ENCODE measurements at regions not wholly inside any gene's neighbourhood (a gene's known extent, or its start where the extent isn't known, plus 50 kb on each side); places are given as distances from the start of the nearest gene placed in this dataset.

- Histone ChIP-seq H3K9ac (ENCODE audit: low read depth, low read length) (no peak overlapping the region), H3K9me3 (ENCODE audit: control insufficient read depth, insufficient read depth, low read length) (no peaks in the 10 kb centered on the region), H3K4me1 (ENCODE audit: insufficient read depth, low read length) (0 out of 2 replicates have a peak, but pooled peaks cover 5% of the 10 kb centered on the region), H3K36me3 (ENCODE audit: insufficient read depth, low read length) (no peaks in the 10 kb centered on the region)
Observed at GRCh38 chr14:25117342-25117741, 67.4 kb upstream of the STXBP6 start.

GRCh38 chr14:25116607-25117006 lies 66.7 kb upstream of the STXBP6 start:
- H3K9ac ChIP-seq (ENCODE audit: low read depth, low read length), result no peak overlapping the region
- H3K4me1 ChIP-seq (ENCODE audit: insufficient read depth, low read length), result peaks cover 7% of the 10 kb centered on the region; the same call in 1 of the 2 replicates
- no peaks in the 10 kb centered on the region for H3K9me3 ChIP-seq (ENCODE audit: control insufficient read depth, insufficient read depth, low read length)
- H3K36me3 ChIP-seq (ENCODE audit: insufficient read depth, low read length), result no peaks in the 10 kb centered on the region

- H3K9ac ChIP-seq (ENCODE audit: low read depth, low read length), result no peak overlapping the region
- H3K36me3 ChIP-seq (ENCODE audit: insufficient read depth, low read length), result no peaks in the 10 kb centered on the region
- H3K4me1 ChIP-seq (ENCODE audit: insufficient read depth, low read length), result peaks cover 14% of the 10 kb centered on the region; the same call in 1 of the 2 replicates
- no peaks in the 10 kb centered on the region for H3K9me3 ChIP-seq (ENCODE audit: control insufficient read depth, insufficient read depth, low read length)
Observed at GRCh38 chr14:25113394-25113793, 63.4 kb upstream of the STXBP6 start.

- Histone ChIP-seq H3K4me1 (ENCODE audit: insufficient read depth, low read length) (peaks cover 14% of the 10 kb centered on the region; the same call in 1 of the 2 replicates), H3K9ac (ENCODE audit: low read depth, low read length) (no peak overlapping the region), H3K9me3 (ENCODE audit: control insufficient read depth, insufficient read depth, low read length) (no peaks in the 10 kb centered on the region), H3K36me3 (ENCODE audit: insufficient read depth, low read length) (no peaks in the 10 kb centered on the region)
Observed at GRCh38 chr14:25111061-25111601, 61.2 kb upstream of the STXBP6 start.

GRCh38 chr14:25110106-25110505 lies 60.2 kb upstream of the STXBP6 start:
- Histone ChIP-seq H3K36me3 (ENCODE audit: insufficient read depth, low read length) (no peaks in the 10 kb centered on the region), H3K9me3 (ENCODE audit: control insufficient read depth, insufficient read depth, low read length) (no peaks in the 10 kb centered on the region), H3K9ac (ENCODE audit: low read depth, low read length) (no peak overlapping the region), H3K4me1 (ENCODE audit: insufficient read depth, low read length) (peaks cover 14% of the 10 kb centered on the region; the same call in 1 of the 2 replicates)

GRCh38 chr14:25108959-25109358 lies 59.0 kb upstream of the STXBP6 start:
- peaks cover 14% of the 10 kb centered on the region; the same call in 1 of the 2 replicates for H3K4me1 ChIP-seq (ENCODE audit: insufficient read depth, low read length)
- H3K36me3 ChIP-seq (ENCODE audit: insufficient read depth, low read length), result no peaks in the 10 kb centered on the region
- no peaks in the 10 kb centered on the region for H3K9me3 ChIP-seq (ENCODE audit: control insufficient read depth, insufficient read depth, low read length)
- H3K9ac ChIP-seq (ENCODE audit: low read depth, low read length), result no peak overlapping the region

- H3K9ac ChIP-seq (ENCODE audit: low read depth, low read length), result no peak overlapping the region
- H3K9me3 ChIP-seq (ENCODE audit: control insufficient read depth, insufficient read depth, low read length), result no peaks in the 10 kb centered on the region
- H3K4me1 ChIP-seq (ENCODE audit: insufficient read depth, low read length), result peaks cover 14% of the 10 kb centered on the region; the same call in 1 of the 2 replicates
- H3K36me3 ChIP-seq (ENCODE audit: insufficient read depth, low read length), result no peaks in the 10 kb centered on the region
Observed at GRCh38 chr14:25108291-25108690, 58.3 kb upstream of the STXBP6 start.

GRCh38 chr14:25103820-25104219 lies 53.9 kb upstream of the STXBP6 start:
- Histone ChIP-seq H3K9me3 (ENCODE audit: control insufficient read depth, insufficient read depth, low read length) (no peaks in the 10 kb centered on the region), H3K9ac (ENCODE audit: low read depth, low read length) (no peak overlapping the region), H3K4me1 (ENCODE audit: insufficient read depth, low read length) (no peaks in the 10 kb centered on the region), H3K36me3 (ENCODE audit: insufficient read depth, low read length) (no peaks in the 10 kb centered on the region)

GRCh38 chr14:25103271-25103670 lies 53.3 kb upstream of the STXBP6 start:
- Histone ChIP-seq H3K4me1 (ENCODE audit: insufficient read depth, low read length) (no peaks in the 10 kb centered on the region), H3K36me3 (ENCODE audit: insufficient read depth, low read length) (no peaks in the 10 kb centered on the region), H3K9ac (ENCODE audit: low read depth, low read length) (no peak overlapping the region), H3K9me3 (ENCODE audit: control insufficient read depth, insufficient read depth, low read length) (no peaks in the 10 kb centered on the region)

- no peaks in the 10 kb centered on the region for H3K36me3 ChIP-seq (ENCODE audit: insufficient read depth, low read length)
- H3K4me1 ChIP-seq (ENCODE audit: insufficient read depth, low read length), result no peaks in the 10 kb centered on the region
- H3K9ac ChIP-seq (ENCODE audit: low read depth, low read length), result no peak overlapping the region
- H3K9me3 ChIP-seq (ENCODE audit: control insufficient read depth, insufficient read depth, low read length), result no peaks in the 10 kb centered on the region
Observed at GRCh38 chr14:25102788-25103187, 52.8 kb upstream of the STXBP6 start.

GRCh38 chr14:25101276-25101675 lies 51.3 kb upstream of the STXBP6 start:
- Histone ChIP-seq H3K36me3 (ENCODE audit: insufficient read depth, low read length) (no peaks in the 10 kb centered on the region), H3K9me3 (ENCODE audit: control insufficient read depth, insufficient read depth, low read length) (no peaks in the 10 kb centered on the region), H3K4me1 (ENCODE audit: insufficient read depth, low read length) (no peaks in the 10 kb centered on the region), H3K9ac (ENCODE audit: low read depth, low read length) (no peak overlapping the region)

Data from ES-I3 (cell line).